Esophagus muscularis mucosa (tissue), 4 donors: ENCODE measurements at regions not wholly inside any gene's neighbourhood (a gene's known extent, or its start where the extent isn't known, plus 50 kb on each side); places are given as distances from the start of the nearest gene placed in this dataset.

Experiments used
- DNase-seq: peaks from one replicate; pipeline ENCODE4 v3.0.0-alpha.2; 2017; ENCODE audit errors: extremely low spot score
- H3K27ac ChIP-seq, 4 donors: fragments of 200-600 bp; sonication (generic); replicated peaks in 1 of 4; 1 replicate in 3 of 4; 2 replicates in 1 of 4; pipeline ENCODE4 v1.5.1; 2016 to 2019; ENCODE audit warnings: mild to moderate bottlenecking in 1 of 4
- H3K27me3 ChIP-seq, 4 donors: fragments of 200-600 bp; sonication (generic); one replicate each; pipeline versions ENCODE4 v1.5.1 to v1.6.0; 2016 to 2019
- H3K36me3 ChIP-seq, 4 donors: fragments of 200-600 bp; sonication (generic); one replicate each; pipeline ENCODE4 v1.5.1; 2016 to 2019
- H3K4me1 ChIP-seq, 4 donors: fragments of 200-600 bp; sonication (generic); one replicate each; pipeline ENCODE4 v1.5.1; 2016 to 2019
- H3K4me3 ChIP-seq, 4 donors: fragments of 200-600 bp; sonication (generic); 1 replicate in 2 of 4; 2 replicates in 2 of 4; pipeline ENCODE4 v1.5.1; 2016 to 2019; ENCODE audit warnings: mild to moderate bottlenecking in 4 of 4, moderate library complexity in 1 of 4
- H3K9me3 ChIP-seq, 4 donors: fragments of 200-600 bp; sonication (generic); 1 replicate in 3 of 4; 2 replicates in 1 of 4; pipeline ENCODE4 v1.5.1; 2016 to 2019
- EP300 ChIP-seq: sonication (generic); formaldehyde crosslinking; IDR thresholded peaks from one replicate; pipeline ENCODE4 v1.6.1; 2017; ENCODE audit warnings: antibody characterized with exemption
- POLR2A ChIP-seq: fragments of 450-650 bp; IDR thresholded peaks from one replicate; pipeline ENCODE4 v1.6.1; 2017; ENCODE audit warnings: antibody characterized with exemption, moderate library complexity, mild to moderate bottlenecking, low read depth
- POLR2AphosphoS5 ChIP-seq, 2 donors: sonication (generic); formaldehyde crosslinking; IDR thresholded peaks; one replicate each; pipeline ENCODE4 v1.6.1; 2017; ENCODE audit warnings: antibody characterized with exemption in 2 of 2
- WGBS: methylation state at CpG from one replicate; pipeline ENCODE4 v1.1.5; 2018; 5-methylcytosine and 5-hydroxymethylcytosine counted together
- intact Hi-C: fragments of 100-400 bp; cut with DNase I; formaldehyde crosslinking; loops from one replicate; pipeline ENCODE4 v1.15.1; 2023
- TF ChIP-seq, protein P1 (sequence below), 3 experiments: fragments of 200-600 bp in 2 of 3; fragments of 450-650 bp in 1 of 3; sonication (generic) in 2 of 3; IDR thresholded peaks; one replicate each; pipeline ENCODE4 v1.5.1; 2017 to 2019; ENCODE audit warnings: antibody characterized with exemption in 3 of 3, mild to moderate bottlenecking in 2 of 3, moderate library complexity in 1 of 3

GRCh38 chr4:7130621-7131211, 61.6 kb upstream of the SORCS2 start:
- H3K27me3 ChIP-seq: no peaks in the 10 kb centered on the region
- no peaks in the 10 kb centered on the region for H3K36me3 ChIP-seq
- no peak for TF ChIP-seq EP300
- TF ChIP-seq POLR2AphosphoS5 (IDR thresholded peaks at IDR 0.05): no peak
- TF ChIP-seq, protein P1, sequence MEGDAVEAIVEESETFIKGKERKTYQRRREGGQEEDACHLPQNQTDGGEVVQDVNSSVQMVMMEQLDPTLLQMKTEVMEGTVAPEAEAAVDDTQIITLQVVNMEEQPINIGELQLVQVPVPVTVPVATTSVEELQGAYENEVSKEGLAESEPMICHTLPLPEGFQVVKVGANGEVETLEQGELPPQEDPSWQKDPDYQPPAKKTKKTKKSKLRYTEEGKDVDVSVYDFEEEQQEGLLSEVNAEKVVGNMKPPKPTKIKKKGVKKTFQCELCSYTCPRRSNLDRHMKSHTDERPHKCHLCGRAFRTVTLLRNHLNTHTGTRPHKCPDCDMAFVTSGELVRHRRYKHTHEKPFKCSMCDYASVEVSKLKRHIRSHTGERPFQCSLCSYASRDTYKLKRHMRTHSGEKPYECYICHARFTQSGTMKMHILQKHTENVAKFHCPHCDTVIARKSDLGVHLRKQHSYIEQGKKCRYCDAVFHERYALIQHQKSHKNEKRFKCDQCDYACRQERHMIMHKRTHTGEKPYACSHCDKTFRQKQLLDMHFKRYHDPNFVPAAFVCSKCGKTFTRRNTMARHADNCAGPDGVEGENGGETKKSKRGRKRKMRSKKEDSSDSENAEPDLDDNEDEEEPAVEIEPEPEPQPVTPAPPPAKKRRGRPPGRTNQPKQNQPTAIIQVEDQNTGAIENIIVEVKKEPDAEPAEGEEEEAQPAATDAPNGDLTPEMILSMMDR (IDR thresholded peaks at IDR 0.05): no peak
- TF ChIP-seq POLR2A: no peak
- H3K4me1 ChIP-seq: peaks cover 0 to 14% (median 12%) of the 10 kb centered on the region in 4 donors
- intact Hi-C loops: no loop called here
- no peaks in the 10 kb centered on the region for H3K9me3 ChIP-seq
- H3K27ac ChIP-seq: no peak overlapping the region
- DNase-seq: no peak
- no peak overlapping the region for H3K4me3 ChIP-seq
- WGBS: 83% methylated on average over 5 of the region's 5 CpGs

GRCh38 chr4:7129871-7130620, 62.2 kb upstream of the GRPEL1 start:
- WGBS: 78% methylated on average over 22 of the region's 28 CpGs
- intact Hi-C loops: no loop called here
- no peaks in the 10 kb centered on the region for H3K9me3 ChIP-seq

DNA sequence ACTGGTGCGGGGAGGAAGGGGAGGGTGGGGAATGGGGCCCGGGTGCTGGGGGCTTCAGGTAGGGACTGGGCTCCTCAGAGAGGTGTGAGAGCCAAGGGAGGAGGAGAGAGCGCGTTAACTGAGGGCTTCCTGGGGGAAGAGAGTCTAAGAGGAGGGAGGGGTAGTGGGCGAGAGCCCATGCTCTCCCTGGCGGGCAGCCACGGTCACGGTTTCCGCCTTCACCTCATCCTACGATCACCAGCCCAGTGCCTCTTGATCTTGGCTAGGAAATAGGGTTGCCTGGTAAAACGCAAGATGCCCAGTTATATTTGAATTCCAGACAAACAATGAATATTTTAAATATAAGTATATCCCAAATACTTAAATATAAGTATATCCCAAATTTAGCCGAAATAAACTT, 60.8 kb upstream of the GRPEL1 start:
- Histone ChIP-seq H3K36me3 (no peaks in the 10 kb centered on the region), H3K27ac (no peak overlapping the region), H3K4me1 (peaks cover 10 to 15% (median 14%) of the 10 kb centered on the region in 4 donors), H3K4me3 (no peak overlapping the region), H3K9me3 (no peaks in the 10 kb centered on the region), H3K27me3 (no peaks in the 10 kb centered on the region)
- WGBS: 86% methylated on average over 11 of the region's 12 CpGs
- no peak for DNase-seq
- intact Hi-C loops: no loop called here
- TF ChIP-seq POLR2A (no peak), EP300 (no peak), POLR2AphosphoS5 (IDR thresholded peaks at IDR 0.05) (no peak)
- TF ChIP-seq, protein P1 (IDR thresholded peaks at IDR 0.05): no peak

More at GRCh38 chr4:7129871-7130620, 62.2 kb upstream of the GRPEL1 start:
- Histone ChIP-seq H3K36me3 (no peaks in the 10 kb centered on the region), H3K27ac (no peak overlapping the region), H3K4me1 (peaks cover 6 to 15% (median 13%) of the 10 kb centered on the region in 4 donors), H3K27me3 (no peaks in the 10 kb centered on the region), H3K4me3 (no peak overlapping the region)
- no peak for TF ChIP-seq EP300
- no peak for TF ChIP-seq POLR2AphosphoS5 (IDR thresholded peaks at IDR 0.05)
- TF ChIP-seq POLR2A: no peak
- TF ChIP-seq, protein P1 (IDR thresholded peaks at IDR 0.05): no peak
- no peak for DNase-seq

DNA sequence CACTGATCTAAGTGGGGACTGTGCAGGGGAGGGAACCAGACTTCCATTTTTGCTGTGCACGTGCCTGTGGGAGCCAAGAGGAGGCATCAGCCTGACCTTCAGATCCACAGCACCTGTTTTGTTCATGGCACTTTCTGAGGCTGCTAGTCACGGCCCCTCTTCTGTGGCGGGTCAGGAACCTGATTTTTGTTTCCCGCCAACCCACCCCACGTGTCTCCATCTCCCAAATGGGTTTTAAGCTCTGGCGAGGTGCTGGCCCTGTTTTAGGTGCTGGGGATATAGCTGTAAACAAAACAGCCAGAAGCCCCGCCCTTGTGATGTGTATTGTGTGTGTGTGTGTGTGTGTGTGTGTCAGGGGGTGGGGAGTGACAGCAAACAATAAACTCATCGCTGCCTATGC, 60.4 kb upstream of the GRPEL1 start:
- TF ChIP-seq EP300 (no peak), POLR2AphosphoS5 (IDR thresholded peaks at IDR 0.05) (no peak), POLR2A (no peak)
- TF ChIP-seq, protein P1 (IDR thresholded peaks at IDR 0.05): no peak
- 86% methylated on average over 8 of the region's 8 CpGs for WGBS
- no peaks in the 10 kb centered on the region for H3K36me3 ChIP-seq
- peaks cover 10 to 15% (median 14%) of the 10 kb centered on the region in 4 donors for H3K4me1 ChIP-seq
- no peak overlapping the region for H3K4me3 ChIP-seq
- H3K9me3 ChIP-seq: no peaks in the 10 kb centered on the region
- H3K27ac ChIP-seq: no peak overlapping the region
- intact Hi-C loops: no loop called here
- no peaks in the 10 kb centered on the region for H3K27me3 ChIP-seq
- DNase-seq: no peak
